ENCODE measurements at regions not wholly inside any gene's neighbourhood (a gene's known extent, or its start where the extent isn't known, plus 50 kb on each side); places are given as distances from the start of the nearest gene placed in this dataset.

DNA sequence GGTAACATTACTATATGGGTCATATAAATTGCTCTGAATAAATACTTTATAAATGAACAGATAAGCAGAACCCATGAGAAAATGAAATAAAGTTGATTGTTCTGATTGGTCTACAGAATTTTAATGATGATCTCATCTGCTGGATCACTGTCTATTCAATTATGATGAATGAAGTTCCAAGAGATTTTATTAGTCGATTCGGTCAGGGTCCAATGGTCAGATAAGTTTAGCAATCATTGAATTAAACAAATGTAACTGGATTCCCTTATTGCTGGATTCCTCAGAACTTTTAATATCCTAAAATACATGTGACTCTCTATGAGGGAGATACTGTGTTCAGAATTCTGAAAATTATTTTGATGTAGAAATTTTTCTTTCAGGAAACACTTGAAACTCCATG, 715.2 kb downstream of the EPM2A start:
- no peak for TF ChIP-seq RAD21 (IDR thresholded peaks at IDR 0.05; ENCODE audit: low read depth)
- TF ChIP-seq, protein P1, sequence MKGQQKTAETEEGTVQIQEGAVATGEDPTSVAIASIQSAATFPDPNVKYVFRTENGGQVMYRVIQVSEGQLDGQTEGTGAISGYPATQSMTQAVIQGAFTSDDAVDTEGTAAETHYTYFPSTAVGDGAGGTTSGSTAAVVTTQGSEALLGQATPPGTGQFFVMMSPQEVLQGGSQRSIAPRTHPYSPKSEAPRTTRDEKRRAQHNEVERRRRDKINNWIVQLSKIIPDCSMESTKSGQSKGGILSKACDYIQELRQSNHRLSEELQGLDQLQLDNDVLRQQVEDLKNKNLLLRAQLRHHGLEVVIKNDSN (IDR thresholded peaks at IDR 0.05) = no peak
- no peak for TF ChIP-seq CREB1 (IDR thresholded peaks at IDR 0.05; ENCODE audit: low read depth)
- TF ChIP-seq NFIC (IDR thresholded peaks at IDR 0.05) = no peak
- no peak for TF ChIP-seq EGR1 (IDR thresholded peaks at IDR 0.05)
- no peak for TF ChIP-seq ZBTB7A (IDR thresholded peaks at IDR 0.05; ENCODE audit: low read depth)
- TF ChIP-seq EP300 (IDR thresholded peaks at IDR 0.05; ENCODE audit: borderline replicate concordance) = no peak
- TF ChIP-seq YY1 (IDR thresholded peaks at IDR 0.05; ENCODE audit: low read depth) = no peak
- no peak for TF ChIP-seq FOXM1 (IDR thresholded peaks at IDR 0.05; ENCODE audit: borderline replicate concordance, low read depth)
- TF ChIP-seq TCF12 (IDR thresholded peaks at IDR 0.05; ENCODE audit: low read depth) = no peak
- TF ChIP-seq TAF1 (IDR thresholded peaks at IDR 0.05; ENCODE audit: low read depth) = no peak
- TF ChIP-seq CEBPB (IDR thresholded peaks at IDR 0.05) = no peak
